22Rv1 (cell line): ENCODE measurements at regions not wholly inside any gene's neighbourhood (a gene's known extent, or its start where the extent isn't known, plus 50 kb on each side); places are given as distances from the start of the nearest gene placed in this dataset.

Source experiments
- H3K27ac ChIP-seq: fragments of 450-650 bp; 2 replicates; pipeline ENCODE4 v1.5.1; 2017
- ZFX ChIP-seq: fragments of 450-650 bp; IDR thresholded peaks from 2 replicates; pipeline ENCODE4 v1.6.1; 2017; ENCODE audit warnings: antibody characterized with exemption, borderline replicate concordance
- TF ChIP-seq, protein P1 (sequence below): fragments of 450-650 bp; IDR thresholded peaks from 2 replicates; pipeline ENCODE4 v1.5.1; 2017; ENCODE audit warnings: mild to moderate bottlenecking

- no peak overlapping the region for H3K27ac ChIP-seq
- TF ChIP-seq, protein P1, sequence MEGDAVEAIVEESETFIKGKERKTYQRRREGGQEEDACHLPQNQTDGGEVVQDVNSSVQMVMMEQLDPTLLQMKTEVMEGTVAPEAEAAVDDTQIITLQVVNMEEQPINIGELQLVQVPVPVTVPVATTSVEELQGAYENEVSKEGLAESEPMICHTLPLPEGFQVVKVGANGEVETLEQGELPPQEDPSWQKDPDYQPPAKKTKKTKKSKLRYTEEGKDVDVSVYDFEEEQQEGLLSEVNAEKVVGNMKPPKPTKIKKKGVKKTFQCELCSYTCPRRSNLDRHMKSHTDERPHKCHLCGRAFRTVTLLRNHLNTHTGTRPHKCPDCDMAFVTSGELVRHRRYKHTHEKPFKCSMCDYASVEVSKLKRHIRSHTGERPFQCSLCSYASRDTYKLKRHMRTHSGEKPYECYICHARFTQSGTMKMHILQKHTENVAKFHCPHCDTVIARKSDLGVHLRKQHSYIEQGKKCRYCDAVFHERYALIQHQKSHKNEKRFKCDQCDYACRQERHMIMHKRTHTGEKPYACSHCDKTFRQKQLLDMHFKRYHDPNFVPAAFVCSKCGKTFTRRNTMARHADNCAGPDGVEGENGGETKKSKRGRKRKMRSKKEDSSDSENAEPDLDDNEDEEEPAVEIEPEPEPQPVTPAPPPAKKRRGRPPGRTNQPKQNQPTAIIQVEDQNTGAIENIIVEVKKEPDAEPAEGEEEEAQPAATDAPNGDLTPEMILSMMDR: no peak
- TF ChIP-seq ZFX: no peak
Measured at GRCh38 chr6:45757443-45758130, 258.1 kb downstream of the CLIC5 start.

- no peak overlapping the region for H3K27ac ChIP-seq
- no peak for TF ChIP-seq ZFX
- TF ChIP-seq, protein P1: no peak
Measured at GRCh38 chr6:45756606-45757005, 259.1 kb downstream of the CLIC5 start.

- H3K27ac ChIP-seq: no peak overlapping the region
- no peak for TF ChIP-seq ZFX
- TF ChIP-seq, protein P1: no peak
Measured at GRCh38 chr6:45754432-45754831, 261.2 kb downstream of the CLIC5 start.

GRCh38 chr6:45746046-45746445 is 269.6 kb downstream of the CLIC5 start:
- TF ChIP-seq, protein P1: no peak
- no peak for TF ChIP-seq ZFX
- no peak overlapping the region for H3K27ac ChIP-seq

- no peak for TF ChIP-seq ZFX
- TF ChIP-seq, protein P1: no peak
- H3K27ac ChIP-seq: no peak overlapping the region
Measured at GRCh38 chr6:45743028-45743615, 272.5 kb downstream of the CLIC5 start.

GRCh38 chr6:45742591-45742990 is 273.1 kb downstream of the CLIC5 start:
- no peak overlapping the region for H3K27ac ChIP-seq
- no peak for TF ChIP-seq ZFX
- TF ChIP-seq, protein P1: no peak

DNA sequence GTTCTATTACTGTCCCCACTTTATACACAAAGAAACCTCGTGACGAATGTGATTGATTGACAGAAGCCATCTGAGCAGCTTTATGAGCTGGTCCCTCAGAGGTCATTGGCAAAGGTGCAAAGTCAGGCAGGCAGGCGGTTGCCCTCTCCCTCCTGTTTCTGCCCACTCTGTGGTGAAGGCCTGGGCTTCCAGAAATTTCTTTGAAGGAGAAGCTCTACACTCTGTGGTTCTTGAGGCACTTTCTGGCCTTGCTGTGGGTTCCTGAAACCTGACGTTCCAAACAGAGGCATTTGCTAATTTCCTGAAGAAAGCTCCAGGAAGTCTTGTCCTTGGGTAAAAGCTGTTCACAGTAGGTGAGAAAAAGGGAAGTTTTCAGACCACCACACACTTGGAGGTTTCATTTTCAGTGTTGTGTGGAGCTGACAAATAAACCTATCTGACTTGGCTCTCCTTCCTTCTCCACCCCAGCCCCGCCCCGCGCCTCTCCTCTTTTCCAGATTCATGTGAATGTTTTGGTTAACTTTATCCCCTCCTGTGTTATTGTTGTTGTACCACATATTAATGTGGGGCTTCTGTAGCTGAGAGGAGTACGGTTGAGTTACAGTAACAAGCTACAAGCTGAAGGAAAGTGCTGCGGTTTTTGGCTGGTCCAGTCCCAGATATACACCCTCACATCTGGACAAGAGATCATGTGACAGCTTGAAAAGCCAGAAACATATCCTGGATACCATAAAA is 274.1 kb downstream of the CLIC5 start:
- H3K27ac ChIP-seq: no peak overlapping the region
- TF ChIP-seq ZFX: no peak
- TF ChIP-seq, protein P1: no peak
